ENCODE measurements at regions not wholly inside any gene's neighbourhood (a gene's known extent, or its start where the extent isn't known, plus 50 kb on each side); places are given as distances from the start of the nearest gene placed in this dataset.
A peak's percentile ranks its signal among the peaks of the same experiment; 100 is the strongest.

- Histone ChIP-seq H3K4me3 (no peak overlapping the region), H3K4me1 (replicated peaks in 1 of 2) (no peaks in the 10 kb centered on the region), H3K36me3 (replicated peaks in 1 of 2) (no peaks in the 10 kb centered on the region), H3K27ac (no peak overlapping the region), H3K9me3 (replicated peaks in 1 of 3) (no peaks in the 10 kb centered on the region), H3K27me3 (no peaks in the 10 kb centered on the region)
- TF ChIP-seq CTCF (IDR thresholded peaks at IDR 0.05) (no peak), POLR2A (IDR thresholded peaks at IDR 0.05) (no peak)
- intact Hi-C loops (cut with DNase I): no loop called here
- DNase-seq: no peak
Observed at GRCh38 chr19:28520998-28521568, 691.9 kb downstream of the UQCRFS1 start.

- no peaks in the 10 kb centered on the region for H3K27me3 ChIP-seq
- no peaks in the 10 kb centered on the region for H3K9me3 ChIP-seq (replicated peaks in 1 of 3)
- WGBS, 4 donors: 50 to 62% (median 59%) methylated on average over 15 of the region's 15 CpGs
- no peak for TF ChIP-seq CTCF (IDR thresholded peaks at IDR 0.05)
- H3K36me3 ChIP-seq (replicated peaks in 1 of 2): no peaks in the 10 kb centered on the region
- no peak overlapping the region for H3K27ac ChIP-seq
- no peaks in the 10 kb centered on the region for H3K4me1 ChIP-seq (replicated peaks in 1 of 2)
- intact Hi-C loops (cut with DNase I): no loop called here
- DNase-seq: peak; percentile 36 to 69 (median 64)
- H3K4me3 ChIP-seq: no peak overlapping the region
Observed at GRCh38 chr19:28519952-28520861, 692.7 kb downstream of the UQCRFS1 start.

GRCh38 chr19:28519218-28519779 lies 693.7 kb downstream of the UQCRFS1 start:
- 64 to 73% (median 69%) methylated on average over 8 of the region's 8 CpGs for WGBS, 4 donors

More at GRCh38 chr19:28519218-28519779, 693.7 kb downstream of the UQCRFS1 start:
- Histone ChIP-seq H3K27ac (no peak overlapping the region), H3K36me3 (replicated peaks in 1 of 2) (no peaks in the 10 kb centered on the region), H3K27me3 (no peaks in the 10 kb centered on the region), H3K9me3 (replicated peaks in 1 of 3) (no peaks in the 10 kb centered on the region), H3K4me1 (replicated peaks in 1 of 2) (no peaks in the 10 kb centered on the region), H3K4me3 (no peak overlapping the region)
- no peak for DNase-seq
- intact Hi-C loops (cut with DNase I): no loop called here
- TF ChIP-seq POLR2A (IDR thresholded peaks at IDR 0.05) (no peak), CTCF (IDR thresholded peaks at IDR 0.05) (no peak)
